ENCODE measurements at regions not wholly inside any gene's neighbourhood (a gene's known extent, or its start where the extent isn't known, plus 50 kb on each side); places are given as distances from the start of the nearest gene placed in this dataset.

- no peak for TF ChIP-seq POLR2AphosphoS5 (IDR thresholded peaks at IDR 0.05)
- no peak for TF ChIP-seq MXI1 (conservative IDR thresholded peaks at IDR 0.05; ENCODE audit: poor library complexity, severe bottlenecking)
- TF ChIP-seq EP300 (conservative IDR thresholded peaks at IDR 0.05; ENCODE audit: poor library complexity, severe bottlenecking) = no peak
- no peak for TF ChIP-seq REST (IDR thresholded peaks at IDR 0.05; ENCODE audit: borderline replicate concordance)
- no peak for TF ChIP-seq TAF1 (IDR thresholded peaks at IDR 0.05; ENCODE audit: low read depth)
- peak; percentile 43 for TF ChIP-seq CTCF (IDR thresholded peaks at IDR 0.05; ENCODE audit: poor library complexity, severe bottlenecking)
- TF ChIP-seq RAD21 (conservative IDR thresholded peaks at IDR 0.05) = no peak
- TF ChIP-seq EZH2 (IDR thresholded peaks at IDR 0.05; ENCODE audit: borderline replicate concordance, insufficient read depth, low read length, poor library complexity, severe bottlenecking) = no peak
- TF ChIP-seq SMC3 (conservative IDR thresholded peaks at IDR 0.05; ENCODE audit: poor library complexity) = no peak
- H3K4me3 ChIP-seq (ENCODE audit: low read length) = peak overlapping the region; percentile 41
- no peaks in the 10 kb centered on the region for H3K79me2 ChIP-seq (replicated peaks; ENCODE audit: insufficient read depth, low read length)
- H4K20me1 ChIP-seq (ENCODE audit: insufficient read depth) = no peaks in the 10 kb centered on the region
- peaks cover 22% of the 10 kb centered on the region for H3F3A ChIP-seq (ENCODE audit: insufficient read depth, low read length, poor library complexity, severe bottlenecking)
- H3K9me2 ChIP-seq (ENCODE audit: insufficient read depth, low read length) = no peaks in the 10 kb centered on the region
- H3K9me3 ChIP-seq (ENCODE audit: low read length) = no peaks in the 10 kb centered on the region
- H2AFZ ChIP-seq (ENCODE audit: low read depth, low read length) = no peak overlapping the region
- peak overlapping the region; percentile 49 for H3K4me2 ChIP-seq (ENCODE audit: low read length)
- H3K36me3 ChIP-seq (ENCODE audit: insufficient read depth, low read length) = no peaks in the 10 kb centered on the region
- H3K9ac ChIP-seq (ENCODE audit: low read length) = peak overlapping the region; percentile 87
- no peaks in the 10 kb centered on the region for H3K27me3 ChIP-seq (ENCODE audit: insufficient read depth, low read depth, low read length)
- H3K27ac ChIP-seq (ENCODE audit: low read length) = peak overlapping the region; percentile 99
Measured at GRCh38 chr1:234543442-234544086, 64.6 kb upstream of the TARBP1 start.

GRCh38 chr1:234542211-234542850 lies 63.4 kb upstream of the TARBP1 start:
- H3F3A ChIP-seq (ENCODE audit: insufficient read depth, low read length, poor library complexity, severe bottlenecking) = peaks cover 26% of the 10 kb centered on the region
- no peaks in the 10 kb centered on the region for H3K36me3 ChIP-seq (ENCODE audit: insufficient read depth, low read length)
- no peaks in the 10 kb centered on the region for H3K9me2 ChIP-seq (ENCODE audit: insufficient read depth, low read length)
- H3K9me3 ChIP-seq (ENCODE audit: low read length) = no peaks in the 10 kb centered on the region
- H3K4me3 ChIP-seq (ENCODE audit: low read length) = no peak overlapping the region
- H3K27ac ChIP-seq (ENCODE audit: low read length) = peak overlapping the region; percentile 99
- no peaks in the 10 kb centered on the region for H4K20me1 ChIP-seq (ENCODE audit: insufficient read depth)
- no peak overlapping the region for H2AFZ ChIP-seq (ENCODE audit: low read depth, low read length)
- H3K27me3 ChIP-seq (ENCODE audit: insufficient read depth, low read depth, low read length) = no peaks in the 10 kb centered on the region
- peak overlapping the region; percentile 87 for H3K9ac ChIP-seq (ENCODE audit: low read length)
- H3K4me2 ChIP-seq (ENCODE audit: low read length) = peak overlapping the region; percentile 49
- no peak for TF ChIP-seq TAF1 (IDR thresholded peaks at IDR 0.05; ENCODE audit: low read depth)
- no peak for TF ChIP-seq MXI1 (conservative IDR thresholded peaks at IDR 0.05; ENCODE audit: poor library complexity, severe bottlenecking)
- no peak for TF ChIP-seq SMC3 (conservative IDR thresholded peaks at IDR 0.05; ENCODE audit: poor library complexity)
- TF ChIP-seq EP300 (conservative IDR thresholded peaks at IDR 0.05; ENCODE audit: poor library complexity, severe bottlenecking) = no peak
- no peak for TF ChIP-seq REST (IDR thresholded peaks at IDR 0.05; ENCODE audit: borderline replicate concordance)
- TF ChIP-seq CTCF (IDR thresholded peaks at IDR 0.05; ENCODE audit: poor library complexity, severe bottlenecking) = no peak
- no peak for TF ChIP-seq POLR2AphosphoS5 (IDR thresholded peaks at IDR 0.05)
- no peak for TF ChIP-seq EZH2 (IDR thresholded peaks at IDR 0.05; ENCODE audit: borderline replicate concordance, insufficient read depth, low read length, poor library complexity, severe bottlenecking)
- TF ChIP-seq RAD21 (conservative IDR thresholded peaks at IDR 0.05) = no peak
- no peaks in the 10 kb centered on the region for H3K79me2 ChIP-seq (replicated peaks; ENCODE audit: insufficient read depth, low read length)
